ENCODE measurements at regions not wholly inside any gene's neighbourhood (a gene's known extent, or its start where the extent isn't known, plus 50 kb on each side); places are given as distances from the start of the nearest gene placed in this dataset.

- TF ChIP-seq CTCF (conservative IDR thresholded peaks at IDR 0.05; ENCODE audit: low read depth, low read length): no peak
- no peak overlapping the region for H3K4me3 ChIP-seq (ENCODE audit: low read depth, low read length)
- no peak for DNase-seq (ENCODE audit: low read depth)
Measured at GRCh38 chr1:104435255-104435654, 685.6 kb downstream of the AMY1C start.

DNA sequence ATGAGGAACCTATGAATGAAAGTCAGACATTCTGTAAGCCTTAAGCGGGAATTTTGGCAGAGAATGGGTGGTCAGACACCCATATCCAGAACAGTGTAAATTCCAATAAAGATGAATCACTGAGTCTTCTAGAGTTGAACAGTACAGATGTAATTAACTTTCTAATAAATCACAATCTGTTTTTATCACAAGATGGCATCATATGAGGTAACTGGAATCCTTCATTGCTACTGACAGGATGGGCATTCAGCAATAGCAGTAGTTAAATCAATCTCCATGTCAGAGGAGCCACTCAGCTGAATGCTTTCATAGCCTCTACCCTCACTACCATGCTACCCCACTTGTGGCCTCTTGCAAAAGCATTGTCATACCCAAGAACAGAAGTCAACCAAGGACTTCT lies 690.3 kb downstream of the AMY1C start:
- no peak for TF ChIP-seq CTCF (conservative IDR thresholded peaks at IDR 0.05; ENCODE audit: low read depth, low read length)
- no peak for DNase-seq (ENCODE audit: low read depth)
- no peak overlapping the region for H3K4me3 ChIP-seq (ENCODE audit: low read depth, low read length)

DNA sequence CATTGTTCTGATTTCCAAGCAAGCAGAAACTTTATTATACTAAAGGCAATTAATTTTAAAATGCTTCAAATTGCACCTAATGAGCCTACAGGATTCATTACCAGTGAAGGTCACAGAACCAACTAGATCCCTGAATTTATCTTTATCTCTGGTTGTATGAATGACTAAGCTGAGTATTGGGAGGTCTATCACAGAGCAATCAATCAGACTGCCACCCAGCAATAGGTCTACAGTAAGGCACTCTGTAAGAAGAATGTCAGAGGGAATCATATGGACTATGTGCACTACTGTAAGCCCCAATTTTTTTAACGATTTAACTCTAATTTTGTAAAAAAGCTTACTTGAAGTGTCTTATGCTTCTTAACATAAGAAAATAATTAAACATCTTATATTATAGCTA lies 707.0 kb downstream of the AMY1C start:
- H3K4me3 ChIP-seq (ENCODE audit: low read depth, low read length): no peak overlapping the region
- no peak for DNase-seq (ENCODE audit: low read depth)
- TF ChIP-seq CTCF (conservative IDR thresholded peaks at IDR 0.05; ENCODE audit: low read depth, low read length): no peak

- no peak overlapping the region for H3K4me3 ChIP-seq (ENCODE audit: low read depth, low read length)
- DNase-seq (ENCODE audit: low read depth): no peak
- TF ChIP-seq CTCF (conservative IDR thresholded peaks at IDR 0.05; ENCODE audit: low read depth, low read length): no peak
Measured at GRCh38 chr1:104459886-104460285, 710.2 kb downstream of the AMY1C start.

DNA sequence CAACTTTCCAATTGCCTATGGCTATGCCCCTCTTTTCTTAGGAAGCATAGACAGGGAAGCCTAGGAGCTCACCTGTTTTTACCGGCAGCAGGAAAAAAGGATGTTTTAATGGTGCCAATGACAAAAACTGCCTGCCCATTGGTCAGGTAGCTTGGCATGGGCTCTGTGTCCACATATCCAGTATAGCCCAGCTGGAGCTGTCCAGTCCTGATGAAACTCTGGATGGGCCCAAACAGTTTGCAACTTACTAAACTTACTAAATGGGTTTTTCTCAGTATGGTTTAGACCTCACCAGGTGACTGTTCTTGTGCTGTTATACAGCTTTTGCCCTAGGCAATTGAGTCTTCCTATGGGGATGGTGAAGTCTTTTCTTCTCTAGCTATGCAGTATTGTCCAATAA lies 711.2 kb downstream of the AMY1C start:
- no peak for TF ChIP-seq CTCF (conservative IDR thresholded peaks at IDR 0.05; ENCODE audit: low read depth, low read length)
- DNase-seq (ENCODE audit: low read depth): no peak

GRCh38 chr1:104463126-104463697 lies 713.5 kb downstream of the AMY1C start:
- TF ChIP-seq CTCF (conservative IDR thresholded peaks at IDR 0.05; ENCODE audit: low read depth, low read length): no peak
- H3K4me3 ChIP-seq (ENCODE audit: low read depth, low read length): no peak overlapping the region
- DNase-seq (ENCODE audit: low read depth): no peak

More for the DNA sequence above, 711.2 kb downstream of the AMY1C start:
- no peak overlapping the region for H3K4me3 ChIP-seq (ENCODE audit: low read depth, low read length)

GRCh38 chr1:104466068-104466467 lies 716.4 kb downstream of the AMY1C start:
- no peak for DNase-seq (ENCODE audit: low read depth)
- no peak for TF ChIP-seq CTCF (conservative IDR thresholded peaks at IDR 0.05; ENCODE audit: low read depth, low read length)
- H3K4me3 ChIP-seq (ENCODE audit: low read depth, low read length): no peak overlapping the region
